HG02571 (cell line): ENCODE measurements at regions not wholly inside any gene's neighbourhood (a gene's known extent, or its start where the extent isn't known, plus 50 kb on each side); places are given as distances from the start of the nearest gene placed in this dataset.
"Not testable (repeated sequence)": the region's sequence is repeated elsewhere in the genome, so short reads cannot be mapped to it uniquely, and the experiment has no call there.

Source experiments
- ATAC-seq: cut with Tn5 transposase; IDR thresholded peaks from one replicate; pipeline ENCODE4 v1.9.1; 2021; ENCODE audit warnings: mild to moderate bottlenecking, moderate library complexity; ENCODE audit not compliant: unreplicated experiment

DNA sequence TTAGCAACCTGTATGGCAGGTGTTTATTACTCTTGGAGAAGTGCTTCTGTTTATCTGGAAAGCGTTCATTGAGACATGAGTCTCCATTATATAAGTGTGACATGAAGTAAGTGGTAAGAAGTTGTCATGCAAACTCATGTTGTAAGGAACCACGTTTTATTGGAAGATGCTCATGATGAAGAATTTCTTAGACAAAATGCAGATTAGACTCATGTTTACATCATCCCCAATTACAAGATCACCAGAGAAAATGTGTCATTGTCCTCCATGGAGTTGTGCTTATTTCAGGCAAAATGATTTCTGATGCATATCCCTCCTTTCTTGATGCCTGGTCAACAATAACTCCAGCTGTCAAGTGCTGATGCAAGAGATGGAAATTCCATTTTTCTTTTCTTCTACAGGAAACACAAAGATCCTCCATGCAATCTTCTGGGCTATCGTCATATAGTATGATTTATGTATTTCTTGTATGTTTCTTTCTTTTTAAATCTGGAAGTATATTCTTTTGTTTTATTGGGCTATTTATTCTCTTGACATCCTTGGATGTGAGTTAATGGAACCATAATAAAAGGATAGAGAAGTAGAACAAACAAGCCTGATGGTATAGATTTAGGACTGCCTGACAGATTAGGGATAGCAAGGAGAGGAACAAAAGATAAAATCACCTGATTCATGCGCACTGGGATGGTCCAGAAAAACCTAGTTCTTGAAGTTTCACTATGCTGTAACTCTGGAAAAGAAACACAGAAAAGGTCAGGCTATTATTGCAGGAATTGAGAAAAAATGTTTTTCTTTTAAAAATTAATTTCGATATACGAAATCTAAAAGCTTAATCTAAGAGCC, 50.7 kb upstream of the DIAPH3 start:
- no peak for ATAC-seq

DNA sequence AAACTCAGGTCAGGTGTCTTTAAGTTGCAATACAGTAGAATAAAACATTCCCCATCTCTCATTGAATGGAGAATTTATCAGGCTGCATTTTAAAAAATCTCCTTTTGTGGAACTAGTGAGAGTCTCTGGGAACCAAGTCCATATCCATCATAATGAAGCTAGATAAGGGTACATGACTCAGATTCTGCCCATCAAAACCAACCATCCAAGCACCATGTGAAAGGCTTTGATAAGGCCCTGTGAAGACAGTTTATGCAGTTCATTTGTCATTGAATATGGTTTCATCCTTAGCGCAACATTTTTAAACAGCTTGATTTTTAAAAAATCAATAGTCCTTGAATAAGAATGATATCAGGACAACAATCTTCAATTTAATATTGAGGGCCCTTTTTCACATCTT, 56.3 kb upstream of the DIAPH3 start:
- ATAC-seq = no peak

DNA sequence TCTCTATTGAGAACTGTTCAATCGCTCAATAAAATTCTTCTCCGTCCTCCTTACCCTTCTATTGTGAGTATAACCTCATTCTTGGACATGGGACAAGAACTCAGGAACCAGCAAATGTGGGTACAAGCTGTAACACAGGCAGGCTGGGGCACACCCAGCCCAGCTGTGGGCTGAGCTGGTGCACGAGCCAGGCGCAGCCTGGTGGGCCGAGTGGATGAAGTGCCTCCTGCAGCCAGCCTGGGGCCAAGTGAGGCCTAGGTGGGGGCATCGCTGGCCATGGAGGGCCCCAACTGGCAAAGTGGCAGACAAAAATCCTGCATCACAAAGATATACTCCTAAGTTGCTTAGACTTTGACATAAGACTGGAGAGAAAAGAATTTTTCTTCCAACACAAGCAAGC, 57.9 kb upstream of the DIAPH3 start:
- no peak for ATAC-seq

DNA sequence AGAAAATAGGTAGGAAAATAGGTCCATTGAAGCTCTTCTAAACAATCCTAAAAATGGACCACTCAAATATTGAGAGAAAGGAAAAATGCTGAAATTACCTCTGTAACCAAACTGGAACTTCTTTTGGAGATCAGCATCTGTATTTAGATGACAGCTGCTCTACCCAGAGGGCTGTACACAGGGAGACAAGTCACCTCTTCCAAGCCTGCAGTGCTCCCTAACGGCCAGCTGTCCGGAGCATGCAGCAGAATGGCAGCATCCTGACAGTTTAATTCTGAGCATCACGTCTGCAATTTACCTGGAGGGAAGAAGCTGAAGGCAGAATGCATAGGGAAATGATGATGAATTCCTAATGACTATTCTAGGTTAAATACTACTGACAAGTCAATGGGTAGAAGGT, 62.8 kb upstream of the DIAPH3 start:
- no peak for ATAC-seq

DNA sequence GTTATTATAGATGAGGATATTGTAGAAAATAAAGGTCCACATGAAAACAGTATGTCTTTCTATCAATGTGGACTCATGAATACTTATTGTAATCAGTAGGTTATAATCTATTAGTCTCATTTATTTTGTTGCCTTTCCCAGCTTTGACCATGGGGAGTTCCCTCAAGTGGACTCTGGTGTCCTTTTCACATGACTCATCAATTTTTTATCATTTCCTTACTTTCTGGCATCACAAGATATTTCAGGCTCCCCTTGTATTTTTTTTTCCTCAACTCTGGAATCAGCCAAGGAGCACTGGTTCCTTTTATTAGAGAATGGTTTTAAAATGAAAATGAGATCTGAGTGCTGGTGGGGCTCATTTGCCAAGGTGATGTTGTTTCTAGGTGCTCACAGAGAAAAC, 63.4 kb upstream of the DIAPH3 start:
- ATAC-seq = no peak

DNA sequence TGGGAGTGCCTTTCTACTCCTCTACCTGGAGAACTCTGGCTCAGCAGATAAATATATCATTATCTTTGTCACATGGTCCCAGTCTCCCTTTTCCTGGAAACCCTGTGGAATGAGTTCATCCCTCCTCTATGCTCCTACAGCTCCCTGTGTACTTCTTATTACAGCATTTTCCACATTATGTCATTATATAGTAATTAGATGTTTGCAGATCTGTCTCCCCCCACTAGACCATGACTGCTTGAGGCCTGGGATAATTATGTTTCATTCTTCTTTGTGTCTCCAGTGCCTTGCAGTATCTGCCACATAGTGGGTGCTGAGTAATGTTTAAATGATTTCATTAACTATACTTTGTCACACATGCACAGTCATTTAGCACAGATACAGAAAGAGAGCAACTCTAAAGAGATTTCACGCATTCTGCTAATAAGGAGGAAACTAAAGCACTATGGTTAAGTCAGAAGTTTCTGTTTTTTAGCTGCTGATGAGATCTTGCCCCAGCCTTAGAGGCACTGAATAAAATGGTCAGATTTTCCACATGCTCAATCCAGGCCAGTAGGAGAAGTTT, 66.1 kb upstream of the DIAPH3 start:
- ATAC-seq = no peak

DNA sequence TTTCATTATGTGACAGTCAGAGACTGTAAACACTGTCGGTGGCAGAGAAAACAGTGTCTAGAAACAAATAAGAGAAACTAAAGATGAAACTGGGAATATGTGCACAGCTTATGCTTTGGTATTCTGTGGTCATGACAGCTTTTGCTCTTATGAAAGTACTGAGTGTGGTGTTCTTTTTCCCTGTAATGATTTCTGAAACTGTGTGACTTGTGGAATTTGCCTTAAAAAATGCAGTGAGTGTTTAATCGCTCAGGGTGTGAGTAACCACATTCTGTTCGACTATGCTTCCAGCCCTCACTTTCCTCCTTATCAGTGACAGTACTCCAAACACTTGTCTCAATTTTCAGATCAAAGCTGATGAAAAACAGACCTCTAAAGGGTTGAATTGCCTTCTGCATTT, 66.9 kb upstream of the DIAPH3 start:
- peak; percentile 85 for ATAC-seq

DNA sequence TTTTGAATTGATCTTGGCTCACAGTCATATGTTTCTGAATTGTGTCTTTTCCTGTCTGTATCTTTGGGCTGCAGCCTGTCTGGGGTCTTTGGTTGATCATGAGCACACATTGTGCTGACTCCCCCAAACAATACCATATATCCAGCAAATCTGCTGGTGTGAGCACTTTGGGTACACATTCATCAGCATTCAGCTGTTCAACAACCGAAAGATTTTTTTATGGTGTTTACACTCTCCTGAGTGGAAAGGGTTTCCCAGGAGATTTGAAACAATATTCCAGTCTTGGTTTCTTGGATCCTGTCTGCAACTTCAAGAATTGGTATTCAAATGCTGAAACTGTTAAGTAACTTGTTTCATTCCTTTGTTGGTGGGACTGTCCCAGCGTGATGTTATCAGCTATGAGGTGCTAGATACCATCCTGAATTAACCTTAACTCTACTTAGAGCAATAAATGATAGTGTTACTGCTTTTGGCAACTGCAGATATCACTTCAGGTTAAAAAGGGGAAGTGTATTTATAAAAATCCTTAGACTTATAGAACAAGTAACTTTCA, 78.4 kb upstream of the DIAPH3 start:
- no peak for ATAC-seq

DNA sequence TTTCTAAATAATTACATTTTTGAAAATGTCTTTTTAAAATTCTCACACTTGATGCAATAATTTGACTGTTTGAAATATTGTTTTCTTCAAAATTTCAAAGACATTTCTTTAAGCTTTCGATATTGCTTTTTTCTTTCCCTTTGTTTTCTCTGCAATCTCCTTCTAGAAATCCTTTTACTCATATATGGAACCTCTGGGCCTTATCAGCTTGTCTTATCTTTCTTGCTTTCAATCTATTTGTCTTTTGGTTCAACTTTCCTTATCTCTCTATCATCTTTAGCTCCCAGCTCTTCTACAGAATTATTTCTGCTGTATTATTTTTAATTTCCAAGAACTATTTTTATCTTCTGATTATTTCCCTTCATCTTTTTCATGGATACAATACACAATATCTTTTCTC, 80.7 kb upstream of the DIAPH3 start:
- ATAC-seq = no peak

DNA sequence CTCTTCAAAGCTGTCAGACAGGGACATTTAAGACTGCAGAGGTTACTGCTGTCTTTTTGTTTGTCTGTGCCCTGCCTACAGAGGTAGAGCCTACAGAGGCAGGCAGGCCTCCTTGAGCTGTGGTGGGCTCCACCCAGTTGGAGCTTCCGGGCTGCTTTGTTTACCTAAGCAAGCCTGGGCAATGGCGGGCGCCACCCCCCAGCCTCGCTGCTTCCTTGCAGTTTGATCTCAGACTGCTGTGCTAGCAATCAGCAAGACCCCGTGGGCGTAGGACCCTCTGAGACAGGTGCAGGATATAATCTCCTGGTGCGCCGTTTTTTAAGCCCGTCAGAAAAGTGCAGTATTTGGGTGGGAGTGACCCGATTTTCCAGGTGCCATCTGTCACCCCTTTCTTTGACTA, 87.7 kb upstream of the DIAPH3 start:
- not testable (repeated sequence) for ATAC-seq

DNA sequence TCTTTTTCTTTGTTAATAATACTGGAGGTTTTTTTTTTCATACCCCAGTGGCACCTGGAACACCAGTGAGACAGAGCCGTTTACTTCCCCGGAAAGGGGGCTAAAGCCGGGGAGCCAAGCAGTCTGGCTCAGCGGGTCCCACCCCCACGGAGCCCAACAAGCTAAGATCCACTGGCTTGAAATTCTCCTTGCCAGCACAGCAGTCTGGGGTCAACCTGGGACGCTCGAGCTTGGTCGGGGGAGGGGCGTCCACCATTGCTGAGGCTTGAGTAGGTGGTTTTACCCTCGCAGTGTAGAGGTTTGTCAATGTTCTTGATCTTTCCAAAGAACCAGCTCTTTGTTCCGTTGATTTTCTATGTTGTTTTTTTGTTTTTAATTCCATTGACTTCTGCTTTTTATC, 94.6 kb upstream of the DIAPH3 start:
- no peak for ATAC-seq

DNA sequence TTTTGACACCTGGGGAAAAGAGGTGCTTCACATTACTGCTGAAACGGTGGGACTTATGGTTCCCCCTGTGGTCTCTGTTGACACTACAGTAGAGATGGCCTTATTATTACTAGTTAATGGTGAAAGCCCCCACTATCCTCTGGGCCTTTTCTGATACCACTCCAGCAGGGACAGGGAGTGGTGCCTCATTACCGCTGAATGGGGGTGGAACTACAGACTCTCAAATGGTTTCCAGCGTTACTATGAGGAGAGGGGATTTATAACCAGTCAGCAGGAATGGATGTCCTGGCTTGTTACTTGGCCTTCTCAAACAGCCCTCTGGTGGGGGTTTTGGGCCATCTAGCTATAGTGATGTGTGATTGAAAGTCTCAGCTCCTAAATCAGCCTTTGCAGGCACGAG, 96.7 kb upstream of the DIAPH3 start:
- ATAC-seq = no peak

DNA sequence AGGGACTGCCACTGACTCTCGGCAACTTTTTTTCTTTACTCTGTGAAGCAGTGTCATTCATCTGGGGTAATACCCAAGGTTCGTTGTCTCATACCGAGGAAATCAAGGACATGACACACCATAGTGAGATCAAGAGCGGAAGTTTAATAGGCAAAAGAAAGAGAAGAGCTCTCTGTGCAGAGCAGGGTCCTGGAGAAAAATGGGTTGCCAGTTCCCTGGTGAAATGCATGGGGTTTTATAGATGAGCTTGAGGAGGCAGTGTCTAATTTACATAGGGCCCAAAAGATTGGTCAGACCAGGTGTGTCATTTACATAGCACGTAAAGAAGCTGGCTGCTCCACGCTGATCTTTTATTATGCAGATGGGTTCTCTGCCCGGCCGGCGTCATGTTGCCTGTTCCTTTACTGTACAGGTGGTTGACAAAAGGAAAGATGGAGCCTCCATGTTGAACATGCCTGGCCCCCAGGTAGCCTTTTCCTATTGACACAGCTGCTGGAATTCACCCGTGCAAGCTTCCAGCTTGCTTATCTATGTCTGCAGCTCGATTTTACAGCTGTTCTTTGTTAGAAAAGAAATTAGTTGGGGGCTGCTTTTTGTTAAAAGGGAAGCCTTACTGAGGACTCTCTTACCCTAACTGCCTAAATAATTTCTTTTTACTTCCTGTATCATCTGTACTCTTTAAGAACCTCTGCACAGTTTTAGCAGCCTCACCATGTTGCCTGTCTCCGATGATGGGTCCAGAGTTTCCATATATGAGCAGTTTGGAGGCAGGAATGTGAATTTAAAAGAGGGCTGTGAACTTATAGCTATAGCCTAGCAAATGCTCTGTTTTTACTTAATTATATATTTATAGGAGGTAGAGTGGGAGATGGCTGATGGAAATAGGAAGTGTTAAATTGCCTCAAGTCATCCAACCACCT, 98.0 kb upstream of the DIAPH3 start:
- ATAC-seq = no peak

DNA sequence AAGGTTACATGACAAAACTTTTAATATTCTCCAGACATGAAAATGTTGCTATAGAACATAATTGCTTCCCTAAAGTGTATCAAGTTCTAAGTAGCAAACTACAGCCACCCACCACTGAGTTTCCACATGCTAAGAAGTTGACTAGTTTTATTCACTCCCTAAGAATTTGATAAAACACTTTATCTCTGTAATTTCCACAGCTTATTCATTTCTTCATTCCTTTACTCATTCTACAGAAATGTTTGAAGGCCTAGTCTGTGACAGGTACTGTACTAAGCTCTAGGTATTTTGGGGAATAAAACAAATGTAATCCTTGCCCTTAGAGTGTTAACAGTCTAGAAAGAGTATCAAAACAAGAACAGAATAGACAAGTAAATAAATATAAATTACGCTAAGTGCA, 101.8 kb upstream of the DIAPH3 start:
- ATAC-seq = no peak

DNA sequence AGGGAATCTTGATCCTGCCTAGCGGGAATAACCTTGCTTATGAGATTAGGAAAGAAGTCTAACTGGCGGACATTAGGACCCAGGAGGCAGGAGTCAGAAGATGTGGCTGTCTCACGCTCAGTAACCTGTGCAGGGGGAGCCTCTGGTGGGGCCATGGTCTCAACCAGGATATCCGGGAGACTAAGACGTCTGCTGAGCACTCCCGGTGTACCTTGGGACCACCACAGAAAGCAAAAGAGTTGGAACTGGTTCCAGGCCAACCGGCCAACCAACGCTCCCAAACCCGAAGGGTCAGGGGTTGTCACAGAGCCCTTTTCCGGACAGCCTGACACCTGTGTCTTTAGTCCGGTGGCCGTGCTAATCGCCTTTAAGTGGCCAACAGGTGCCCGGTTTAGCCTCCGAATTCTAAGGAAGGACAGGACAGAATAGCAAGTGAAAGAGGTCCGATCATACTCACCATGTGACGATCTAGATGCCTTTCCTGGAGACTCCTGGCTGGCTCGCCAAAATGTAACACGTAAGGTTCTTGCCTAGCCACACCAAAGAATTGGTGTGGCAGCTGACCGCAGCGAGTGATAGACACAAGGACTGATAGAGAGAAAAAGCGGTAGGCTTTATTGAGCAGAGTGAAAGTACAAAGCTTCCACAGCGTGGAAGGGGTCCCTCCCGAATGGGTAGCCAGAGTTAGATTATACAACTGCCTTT, 103.9 kb upstream of the DIAPH3 start:
- peak; percentile 51 for ATAC-seq

DNA sequence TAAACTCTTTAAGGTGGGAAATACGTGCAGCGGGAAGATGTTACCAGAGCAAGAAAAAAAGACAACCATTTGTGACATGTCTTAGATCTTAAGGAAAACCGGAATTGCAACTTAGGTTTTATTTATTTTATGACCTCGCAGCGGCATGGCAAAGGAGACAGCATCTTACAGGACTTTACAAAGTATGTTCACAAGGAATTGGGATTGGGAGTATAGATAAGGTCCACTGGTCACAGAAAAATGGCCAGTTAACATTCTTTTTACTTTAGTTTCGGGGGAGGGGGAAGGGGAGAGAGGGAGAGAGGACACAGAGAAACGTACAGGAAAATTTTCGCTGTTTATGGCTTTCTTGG, 104.5 kb upstream of the DIAPH3 start:
- ATAC-seq = no peak

DNA sequence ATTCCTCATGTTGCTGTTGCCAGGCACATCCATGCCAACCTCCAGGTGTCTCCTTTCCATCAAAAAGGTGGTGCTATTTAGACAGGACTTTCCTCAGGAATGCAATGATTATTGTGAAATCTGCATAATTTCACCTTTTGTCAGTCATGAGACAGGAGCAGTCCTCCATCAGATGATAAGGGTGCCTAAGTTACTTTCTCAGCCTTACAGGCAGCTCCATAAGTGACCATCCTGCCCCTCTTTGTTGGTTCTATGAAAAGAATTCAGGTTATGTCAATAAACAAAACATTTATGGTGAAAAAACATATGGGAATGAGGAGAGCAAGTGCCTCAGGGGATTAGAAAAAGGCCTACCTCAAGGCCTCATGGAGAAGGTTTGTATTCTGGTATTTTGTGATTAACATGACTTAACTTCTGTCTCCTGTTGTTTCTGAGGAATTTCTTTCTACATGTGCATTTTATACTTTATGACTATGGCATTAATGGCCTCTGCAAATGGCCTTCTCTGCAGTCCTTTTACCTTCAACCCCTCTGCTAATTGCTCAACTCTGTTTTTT, 110.3 kb upstream of the DIAPH3 start:
- no peak for ATAC-seq

DNA sequence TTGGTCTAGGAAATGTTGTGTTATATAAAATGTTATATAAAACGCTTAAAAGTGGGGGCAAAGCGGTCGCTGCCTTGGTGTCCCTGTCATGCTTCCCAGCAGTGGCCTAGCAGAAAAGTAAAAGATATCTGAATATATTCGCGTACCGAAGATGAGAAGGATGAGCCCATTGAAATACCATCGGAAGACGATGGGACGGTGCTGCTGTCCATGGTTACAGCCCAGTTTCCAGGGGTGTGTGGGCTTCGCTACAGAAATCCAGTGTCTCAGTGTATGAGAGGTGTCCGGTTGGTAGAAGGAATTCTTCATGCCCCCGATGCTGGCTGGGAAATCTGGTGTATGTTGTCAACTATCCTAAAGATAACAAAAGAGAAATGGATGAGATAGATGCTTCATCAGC, 110.9 kb upstream of the DIAPH3 start:
- no peak for ATAC-seq

DNA sequence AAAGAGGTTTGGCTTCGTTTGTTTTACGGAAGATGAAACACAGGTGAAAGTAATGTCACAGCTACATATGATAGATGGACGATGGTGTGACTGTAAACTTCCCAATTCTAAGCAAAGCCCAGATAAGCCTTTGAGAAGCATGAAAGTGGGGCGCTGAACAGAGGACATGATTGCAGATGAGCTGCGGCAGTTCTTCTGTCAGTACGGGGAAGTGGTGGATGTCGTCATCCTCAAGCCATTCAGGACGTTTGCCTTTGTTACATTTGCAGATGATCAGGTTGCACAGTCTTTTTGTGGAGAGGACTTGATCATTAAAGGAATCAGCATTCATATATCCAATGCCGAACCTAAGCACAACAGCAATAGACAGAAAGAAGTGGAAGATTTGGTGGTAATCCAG, 111.5 kb upstream of the DIAPH3 start:
- no peak for ATAC-seq

DNA sequence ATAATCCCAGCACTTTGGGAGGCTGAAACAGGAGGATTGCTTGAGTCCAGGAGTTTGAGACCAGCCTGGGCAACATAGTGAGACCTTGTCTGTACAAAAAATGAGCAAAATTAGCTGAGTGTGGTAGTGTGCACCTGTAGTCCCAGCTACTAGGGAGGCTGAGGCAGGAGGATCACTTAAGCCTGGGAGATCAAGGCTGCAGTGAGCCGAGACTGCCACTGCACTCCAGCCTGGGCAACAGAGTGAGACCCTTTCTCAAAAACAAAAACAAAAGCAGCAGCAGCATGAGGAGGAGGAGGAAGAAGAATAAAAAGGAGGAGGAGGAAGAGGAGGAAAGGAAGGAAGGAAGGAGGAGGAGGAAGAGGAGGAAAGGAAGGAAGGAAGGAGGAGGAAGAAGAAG, 116.5 kb upstream of the TDRD3 start:
- ATAC-seq = not testable (repeated sequence)

DNA sequence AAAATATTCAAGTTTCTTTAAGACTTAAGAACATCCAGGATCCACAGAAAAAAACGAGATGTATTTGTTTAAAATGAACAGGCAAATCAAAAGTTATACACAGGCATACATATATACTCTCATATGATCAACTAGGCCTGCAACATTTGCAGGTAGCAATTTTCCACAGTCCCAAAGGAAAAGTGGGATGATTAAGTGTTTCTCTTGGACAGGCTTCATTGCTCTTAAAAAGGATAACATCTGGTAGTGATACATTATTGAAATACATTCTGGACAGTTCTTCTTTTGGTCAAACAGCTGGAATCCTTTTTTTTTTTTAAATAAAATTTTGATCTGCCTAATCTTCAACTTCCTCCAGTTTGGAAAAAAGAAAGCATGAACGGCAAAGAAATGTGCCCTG, 114.8 kb upstream of the TDRD3 start:
- ATAC-seq = no peak
